Motor neuron (in vitro differentiated cells): ENCODE measurements at regions not wholly inside any gene's neighbourhood (a gene's known extent, or its start where the extent isn't known, plus 50 kb on each side); places are given as distances from the start of the nearest gene placed in this dataset.

Experiments
- ATAC-seq, 8 experiments: fragments of 200-7000 bp; cut with Tn5 transposase; replicated peaks in 6 of 8; 2 replicates each; pipeline ENCODE4 v1.8.0; 2021; ENCODE audit warnings: mild to moderate bottlenecking in 8 of 8, moderate library complexity in 8 of 8
- H3K27ac ChIP-seq, 2 donors: fragments of 250-450 bp; sonication (Bioruptor Pico); 2 replicates each; pipeline ENCODE4 v1.9.0; 2021; ENCODE audit warnings: antibody characterized with exemption in 2 of 2, mild to moderate bottlenecking in 2 of 2, moderate library complexity in 1 of 2
- H3K4me1 ChIP-seq, 2 donors: fragments of 250-450 bp; sonication (Bioruptor Pico); replicated peaks in 1 of 2; 2 replicates each; pipeline ENCODE4 v1.6.1; 2021; ENCODE audit warnings: antibody characterized with exemption in 2 of 2, mild to moderate bottlenecking in 2 of 2, moderate library complexity in 1 of 2
- H3K4me3 ChIP-seq, 5 donors: fragments of 250-450 bp; sonication (Bioruptor Pico); 2 replicates each; pipeline ENCODE4 v1.9.0; 2021; ENCODE audit warnings: antibody characterized with exemption in 5 of 5, mild to moderate bottlenecking in 5 of 5, moderate library complexity in 4 of 5
- WGBS, 10 experiments: fragments of 450-650 bp; shearing (Covaris generic); methylation state at CpG; one replicate each; pipeline ENCODE4 v1.0.0; 2022; 5-methylcytosine and 5-hydroxymethylcytosine counted together
- in situ Hi-C, 9 experiments: fragments of 400-800 bp; cut with MboI; loops; one replicate each; pipeline ENCODE4 v1.15.0; 2021; ENCODE audit warnings: low sequenced_read_pairs in 9 of 9, low pct_unique_long_range_greater_than_20kb in 2 of 9; ENCODE audit not compliant: unreplicated experiment in 9 of 9

GRCh38 chr12:67747869-67748742 lies 99.6 kb downstream of the DYRK2 start:
- whole genome bisulfite sequencing, 10 experiments = 0 to 100% (median 74%) methylated on average over 1 to 2 of the region's 2 CpGs; no CpG with 5 or more reads in 2 of the 10 experiments
- peak in 3 of 8 experiments; percentile 29 to 82 (median 77) for ATAC-seq
- H3K4me3 ChIP-seq = no peak overlapping the region
- no peak overlapping the region for H3K27ac ChIP-seq
- no peaks in the 10 kb centered on the region for H3K4me1 ChIP-seq
- in situ Hi-C loops = no loop called here

- in situ Hi-C loops = no loop called here
- Histone ChIP-seq H3K4me1 (no peaks in the 10 kb centered on the region), H3K27ac (no peak overlapping the region), H3K4me3 (no peak overlapping the region)
- 75 to 100% (median 90%) methylated on average over 1 of the region's 1 CpG; no CpG with 5 or more reads in 3 of the 10 experiments for WGBS, 10 experiments
- no peak for ATAC-seq
These were observed 100.1 kb downstream of the DYRK2 start for GRCh38 chr12:67748743-67749040.

GRCh38 chr12:67750513-67751183 lies 102.1 kb downstream of the DYRK2 start:
- H3K27ac ChIP-seq = no peak overlapping the region
- H3K4me3 ChIP-seq = no peak overlapping the region
- 90 to 100% (median 97%) methylated on average over 1 to 3 of the region's 3 CpGs; no CpG with 5 or more reads in 6 of the 10 experiments for WGBS, 10 experiments
- in situ Hi-C loops = no loop called here
- no peaks in the 10 kb centered on the region for H3K4me1 ChIP-seq
- ATAC-seq = no peak

DNA sequence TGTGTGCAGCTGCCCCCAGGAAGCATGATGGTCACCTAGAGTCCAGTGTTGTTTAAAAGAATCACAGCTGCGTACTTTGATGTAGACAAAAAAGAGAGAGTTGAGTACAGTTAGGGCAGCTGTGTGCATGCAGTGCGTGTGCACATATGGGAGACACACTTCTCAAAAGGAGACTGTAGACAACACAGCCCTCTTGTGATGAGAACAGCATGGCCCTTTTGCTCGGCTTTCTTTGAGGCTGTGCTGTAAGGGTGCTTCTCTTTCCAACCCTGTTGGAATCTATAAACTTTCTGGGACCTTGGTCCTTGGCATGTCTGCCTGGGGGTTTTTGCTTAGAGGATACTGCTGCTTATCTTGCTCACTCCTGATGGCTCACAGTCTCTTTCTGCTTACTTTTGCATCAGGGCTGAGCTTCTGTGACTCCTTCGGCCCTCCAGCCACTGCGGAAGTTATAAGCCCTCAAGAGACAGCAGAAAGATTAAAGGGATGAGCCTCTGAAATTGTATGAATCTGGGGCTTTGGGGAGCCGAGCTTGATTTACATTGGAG lies 102.9 kb downstream of the DYRK2 start:
- 20 to 90% (median 80%) methylated on average over 1 to 5 of the region's 6 CpGs; no CpG with 5 or more reads in 1 of the 10 experiments for WGBS, 10 experiments
- no peaks in the 10 kb centered on the region for H3K4me1 ChIP-seq
- H3K4me3 ChIP-seq = no peak overlapping the region
- ATAC-seq = peak in 2 of 8 experiments; percentile 5 to 56
- no peak overlapping the region for H3K27ac ChIP-seq
- in situ Hi-C loops = no loop called here

GRCh38 chr12:67752226-67752732 lies 103.7 kb downstream of the DYRK2 start:
- no peak for ATAC-seq
- Histone ChIP-seq H3K27ac (no peak overlapping the region), H3K4me1 (no peaks in the 10 kb centered on the region), H3K4me3 (no peak overlapping the region)
- in situ Hi-C loops = no loop called here
- WGBS, 10 experiments = 81 to 100% (median 91%) methylated on average over 2 to 4 of the region's 4 CpGs

- Histone ChIP-seq H3K27ac (no peak overlapping the region), H3K4me3 (no peak overlapping the region), H3K4me1 (no peaks in the 10 kb centered on the region)
- in situ Hi-C loops = no loop called here
- WGBS, 10 experiments = 34 to 100% (median 88%) methylated on average over 1 to 9 of the region's 9 CpGs; no CpG with 5 or more reads in 1 of the 10 experiments
- no peak for ATAC-seq
These were observed 106.6 kb downstream of the DYRK2 start for GRCh38 chr12:67754933-67755697.

DNA sequence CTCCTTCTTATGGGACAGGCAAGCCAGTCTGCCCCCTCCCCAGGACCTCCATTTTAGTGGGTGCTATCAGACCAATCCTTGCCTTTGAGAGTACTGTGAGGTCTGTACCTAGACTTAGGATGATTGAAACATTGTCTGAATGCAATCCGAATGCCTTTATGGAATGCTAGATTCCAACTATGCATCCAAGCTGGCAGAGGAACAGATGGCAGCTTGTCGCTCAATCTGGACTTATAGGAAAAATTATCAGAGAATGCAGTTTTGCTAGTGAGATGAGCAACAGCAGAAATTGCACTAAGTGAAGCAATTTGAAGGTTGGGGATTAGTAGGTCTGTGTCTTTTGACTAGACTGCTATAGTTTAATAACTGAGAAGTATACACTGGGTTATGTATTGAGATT lies 109.1 kb downstream of the DYRK2 start:
- Histone ChIP-seq H3K4me1 (peaks cover 5 to 6% of the 10 kb centered on the region in 2 donors), H3K4me3 (no peak overlapping the region), H3K27ac (no peak overlapping the region)
- 57 to 100% (median 82%) methylated on average over 1 to 2 of the region's 2 CpGs; no CpG with 5 or more reads in 4 of the 10 experiments for WGBS, 10 experiments
- no peak for ATAC-seq
- in situ Hi-C loops = no loop called here

DNA sequence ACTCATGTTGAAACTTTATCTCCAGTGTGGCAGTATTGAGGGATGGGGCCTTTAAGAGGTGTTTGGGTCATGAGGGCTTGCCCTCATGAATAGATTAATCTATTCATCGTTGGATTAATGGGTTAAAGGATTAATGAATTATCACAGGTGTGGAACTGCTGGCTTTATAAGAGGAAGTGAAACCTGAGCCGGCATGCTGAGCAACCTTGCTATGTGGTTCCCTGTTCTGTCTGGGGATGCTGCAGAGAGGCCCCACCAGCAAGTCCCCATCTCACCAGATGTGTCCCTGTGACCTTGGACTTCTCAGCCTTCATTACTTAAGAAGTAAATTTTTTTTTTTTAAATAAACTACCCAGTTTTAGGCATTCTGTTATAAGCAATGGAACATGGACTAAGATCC lies 109.6 kb downstream of the DYRK2 start:
- Histone ChIP-seq H3K4me1 (peaks cover 5 to 6% of the 10 kb centered on the region in 2 donors), H3K4me3 (no peak overlapping the region), H3K27ac (no peak overlapping the region)
- in situ Hi-C loops = no loop called here
- WGBS, 10 experiments = 20 to 100% (median 61%) methylated on average over 1 to 2 of the region's 2 CpGs; no CpG with 5 or more reads in 2 of the 10 experiments
- no peak for ATAC-seq

GRCh38 chr12:67758521-67758920 lies 110.0 kb downstream of the DYRK2 start:
- in situ Hi-C loops = no loop called here
- Histone ChIP-seq H3K27ac (no peak overlapping the region), H3K4me3 (no peak overlapping the region), H3K4me1 (peaks cover 5 to 6% of the 10 kb centered on the region in 2 donors)
- no peak for ATAC-seq
- 79 to 100% (median 86%) methylated on average over 1 to 4 of the region's 4 CpGs; no CpG with 5 or more reads in 1 of the 10 experiments for WGBS, 10 experiments

- Histone ChIP-seq H3K27ac (no peak overlapping the region), H3K4me3 (no peak overlapping the region), H3K4me1 (peaks cover 5 to 6% of the 10 kb centered on the region in 2 donors)
- no peak for ATAC-seq
- 83 to 100% (median 93%) methylated on average over 1 to 3 of the region's 3 CpGs; no CpG with 5 or more reads in 1 of the 10 experiments for WGBS, 10 experiments
- in situ Hi-C loops = no loop called here
These were observed 111.3 kb downstream of the DYRK2 start for GRCh38 chr12:67759829-67760228.

GRCh38 chr12:67760586-67761275 lies 112.2 kb downstream of the DYRK2 start:
- WGBS, 10 experiments = 80 to 100% (median 95%) methylated on average over 1 to 7 of the region's 7 CpGs; no CpG with 5 or more reads in 2 of the 10 experiments
- ATAC-seq = no peak
- in situ Hi-C loops = no loop called here
- no peak overlapping the region for H3K4me3 ChIP-seq
- no peak overlapping the region for H3K27ac ChIP-seq
- peaks cover 5 to 6% of the 10 kb centered on the region in 2 donors for H3K4me1 ChIP-seq

GRCh38 chr12:67761566-67761965 lies 113.0 kb downstream of the DYRK2 start:
- in situ Hi-C loops = no loop called here
- Histone ChIP-seq H3K4me1 (peaks cover 5 to 6% of the 10 kb centered on the region in 2 donors), H3K27ac (no peak overlapping the region), H3K4me3 (no peak overlapping the region)
- no peak for ATAC-seq
- 48 to 93% (median 73%) methylated on average over 2 to 3 of the region's 3 CpGs; no CpG with 5 or more reads in 1 of the 10 experiments for WGBS, 10 experiments
